Panc1 (cell line): ENCODE measurements at regions not wholly inside any gene's neighbourhood (a gene's known extent, or its start where the extent isn't known, plus 50 kb on each side); places are given as distances from the start of the nearest gene placed in this dataset.

Experiments
- ATAC-seq: fragments of 200-7000 bp; cut with Tn5 transposase; 2 replicates; pipeline ENCODE4 v1.9.1; 2020; ENCODE audit warnings: mild to moderate bottlenecking, moderate library complexity
- BruUV-seq: library from RNA; stranded (reverse); fragments of 400-500 nt; replicated peaks from 2 replicates; lab custom pipeline; 2021; lab: Mats Ljungman, UMichigan
- CTCF ChIA-PET: fragments of 300-600 bp; sonication (Branson Sonifier 250); formaldehyde crosslinking; loops from one replicate; lab custom pipeline; 2022; ENCODE audit warnings: antibody characterized with exemption; lab: Charles Lee
- POLR2A ChIA-PET: fragments of 300-600 bp; sonication (Branson Sonifier 250); formaldehyde crosslinking; loops from one replicate; lab custom pipeline; 2022; ENCODE audit warnings: antibody characterized with exemption; lab: Charles Lee
- DNase-seq: peaks from one replicate; pipeline ENCODE4 v3.0.0-alpha.2; 2010; ENCODE audit warnings: low read depth, low spot score
- H3K27ac ChIP-seq: 2 replicates; pipeline ENCODE4 v1.5.1; 2011; ENCODE audit warnings: mild to moderate bottlenecking, low read length, inconsistent platforms
- H3K27me3 ChIP-seq: fragments of 200-500 bp; sonication (Bioruptor generic); 2 replicates; pipeline ENCODE4 v1.6.0; 2014; ENCODE audit warnings: low read length, inconsistent platforms; ENCODE audit not compliant: control insufficient read depth, insufficient read depth
- H3K36me3 ChIP-seq: fragments of 200-500 bp; sonication (Bioruptor generic); 2 replicates; pipeline ENCODE4 v1.5.1; 2014; ENCODE audit warnings: inconsistent platforms, mild to moderate bottlenecking, low read length, moderate library complexity; ENCODE audit not compliant: control insufficient read depth, insufficient read depth
- H3K4me1 ChIP-seq: 2 replicates; pipeline ENCODE4 v1.5.1; 2011; ENCODE audit warnings: inconsistent platforms, mild to moderate bottlenecking, low read length, moderate library complexity; ENCODE audit not compliant: control insufficient read depth, insufficient read depth
- H3K4me3 ChIP-seq, 2 experiments: 2 replicates each; pipeline ENCODE4 v1.5.1; 2011 to 2012; ENCODE audit warnings: low read depth in 2 of 2, low read length in 2 of 2, mild to moderate bottlenecking in 2 of 2, inconsistent platforms in 1 of 2, moderate library complexity in 1 of 2
- H3K9me3 ChIP-seq: fragments of 200-500 bp; sonication (Bioruptor generic); 2 replicates; pipeline ENCODE4 v1.5.1; 2014; ENCODE audit warnings: low read depth, mild to moderate bottlenecking, inconsistent platforms, low read length, moderate library complexity; ENCODE audit not compliant: control insufficient read depth, insufficient read depth
- CTCF ChIP-seq: fragments of 450-650 bp; IDR thresholded peaks from 2 replicates; pipeline ENCODE4 v1.5.1; 2017; ENCODE audit warnings: mild to moderate bottlenecking
- POLR2AphosphoS5 ChIP-seq: IDR thresholded peaks from 2 replicates; pipeline ENCODE4 v1.6.1; 2012; ENCODE audit warnings: mild to moderate bottlenecking, low read depth, low read length, moderate library complexity
- REST ChIP-seq, 2 experiments: IDR thresholded peaks; 2 replicates each; pipeline ENCODE4 v1.6.1; 2011 to 2012; ENCODE audit warnings: low read depth in 2 of 2, control low read depth in 1 of 2, low read length in 1 of 2, mild to moderate bottlenecking in 1 of 2, moderate library complexity in 1 of 2; ENCODE audit not compliant: insufficient read depth in 1 of 2
- SIN3A ChIP-seq: IDR thresholded peaks from 2 replicates; pipeline ENCODE4 v1.6.1; 2012; ENCODE audit warnings: low read depth, mild to moderate bottlenecking, low read length, moderate library complexity, borderline replicate concordance; ENCODE audit not compliant: insufficient read depth
- TCF7L2 ChIP-seq: IDR thresholded peaks from 2 replicates; pipeline ENCODE4 v1.6.1; 2011; ENCODE audit warnings: mild to moderate bottlenecking, low read depth, low read length, inconsistent platforms
- in situ Hi-C: cut with HindIII; loops from 2 replicates; pipeline ENCODE4 v1.10.0; 2016; ENCODE audit warnings: low sequenced_read_pairs, low pct_unique_long_range_greater_than_20kb
- intact Hi-C: fragments of 100-400 bp; cut with micrococcal nuclease; formaldehyde crosslinking; loops from one replicate; pipeline ENCODE4 v1.10.0; 2022; ENCODE audit not compliant: unreplicated experiment

GRCh38 chr6:90654806-90655205 is 67.9 kb upstream of the MAP3K7 start:
- no TSS peak for BruUV-seq
- POLR2A ChIA-PET = no interaction called here
- Histone ChIP-seq H3K4me1 (no peaks in the 10 kb centered on the region), H3K9me3 (no peaks in the 10 kb centered on the region), H3K4me3 (no peak overlapping the region), H3K36me3 (no peaks in the 10 kb centered on the region), H3K27me3 (peaks cover 7% of the 10 kb centered on the region), H3K27ac (no peak overlapping the region)
- in situ Hi-C loops (no loop called here), intact Hi-C loops (no loop called here)
- no peak for DNase-seq
- no peak for ATAC-seq
- CTCF ChIA-PET = no interaction called here
- no peak for TF ChIP-seq TCF7L2
- TF ChIP-seq POLR2AphosphoS5 = no peak
- TF ChIP-seq CTCF = no peak
- no peak for TF ChIP-seq REST (IDR thresholded peaks at IDR 0.05; ENCODE audit: insufficient read depth in 1 of 2, low read depth in 2 of 2, low read length in 1 of 2)
- no peak for TF ChIP-seq SIN3A

- Histone ChIP-seq H3K4me1 (no peaks in the 10 kb centered on the region), H3K9me3 (no peaks in the 10 kb centered on the region), H3K4me3 (no peak overlapping the region), H3K27me3 (peaks cover 7% of the 10 kb centered on the region), H3K27ac (no peak overlapping the region), H3K36me3 (no peaks in the 10 kb centered on the region)
- TF ChIP-seq TCF7L2 (no peak), POLR2AphosphoS5 (no peak), REST (IDR thresholded peaks at IDR 0.05; ENCODE audit: insufficient read depth in 1 of 2, low read depth in 2 of 2, low read length in 1 of 2) (no peak), CTCF (no peak), SIN3A (no peak)
- intact Hi-C loops = no loop called here
- DNase-seq (no peak), ATAC-seq (no peak)
- BruUV-seq = no TSS peak
- ChIA-PET CTCF (no interaction called here), POLR2A (no interaction called here)
- in situ Hi-C loops = no loop called here
These were observed 67.3 kb upstream of the MAP3K7 start for GRCh38 chr6:90654166-90654565.
